ENCODE measurements at regions not wholly inside any gene's neighbourhood (a gene's known extent, or its start where the extent isn't known, plus 50 kb on each side); places are given as distances from the start of the nearest gene placed in this dataset.

DNA sequence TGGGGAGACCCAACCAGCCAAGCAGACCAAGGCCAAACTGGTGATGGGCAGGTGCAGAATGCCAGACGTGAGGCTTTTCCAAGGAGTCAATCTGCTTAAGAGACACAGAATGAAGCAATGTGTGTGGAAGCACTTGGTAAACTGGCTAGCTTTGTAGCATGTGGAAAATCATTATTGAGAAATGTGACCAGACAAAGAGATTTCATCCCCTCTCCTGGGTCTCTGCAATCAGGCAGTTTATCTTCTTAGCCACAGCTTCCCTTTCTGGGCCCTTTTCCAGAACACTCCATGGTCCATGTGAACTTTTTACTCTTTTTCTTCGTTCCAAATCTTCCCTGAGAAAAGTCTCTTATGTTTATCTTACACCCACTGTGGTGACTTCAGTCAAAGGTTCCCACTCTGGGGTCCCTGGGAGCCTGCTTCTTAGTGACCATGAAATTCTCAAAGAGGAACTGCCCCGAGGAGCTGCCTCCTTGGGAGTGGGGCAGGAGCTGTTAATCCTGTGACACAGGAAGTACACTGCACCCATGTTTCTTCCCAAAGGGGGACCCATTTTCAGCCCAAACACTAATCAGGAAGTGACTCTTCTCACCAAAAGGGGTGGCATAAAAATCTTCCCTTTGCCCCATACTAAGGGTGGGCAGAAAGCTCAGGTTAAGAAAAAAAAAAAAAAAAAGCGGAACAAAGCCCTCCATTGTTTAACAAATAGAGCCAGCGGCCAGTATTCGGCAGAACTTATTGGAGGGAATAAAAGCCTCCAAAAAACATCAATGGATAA, 346.2 kb upstream of the ASIC2 start:
- TF ChIP-seq CTCF (IDR thresholded peaks at IDR 0.05) (no peak), POLR2A (IDR thresholded peaks at IDR 0.05) (no peak), EP300 (IDR thresholded peaks at IDR 0.05) (no peak)
